Peyer's patch (tissue), 4 donors: ENCODE measurements at regions not wholly inside any gene's neighbourhood (a gene's known extent, or its start where the extent isn't known, plus 50 kb on each side); places are given as distances from the start of the nearest gene placed in this dataset.
A peak's percentile ranks its signal among the peaks of the same experiment; 100 is the strongest.

Experiments
- DNase-seq, 3 donors: peaks; one replicate each; pipeline ENCODE4 v3.0.0-alpha.2; 2017 to 2019
- H3K27ac ChIP-seq, 4 donors: fragments of 200-600 bp; sonication (generic); one replicate each; pipeline ENCODE4 v1.5.1; 2016 to 2019
- H3K27me3 ChIP-seq, 2 donors: fragments of 200-600 bp; sonication (generic); one replicate each; pipeline ENCODE4 v1.5.1; 2019
- H3K36me3 ChIP-seq, 3 donors: fragments of 200-600 bp; sonication (generic); one replicate each; pipeline ENCODE4 v1.5.1; 2016 to 2019
- H3K4me1 ChIP-seq, 4 donors: fragments of 200-600 bp; sonication (generic); one replicate each; pipeline ENCODE4 v1.5.1; 2016 to 2019
- H3K4me3 ChIP-seq, 4 donors: fragments of 200-600 bp; sonication (generic); 1 replicate in 3 of 4; 2 replicates in 1 of 4; pipeline ENCODE4 v1.5.1; 2016 to 2019; ENCODE audit warnings: mild to moderate bottlenecking in 1 of 4
- H3K9me3 ChIP-seq, 4 donors: fragments of 200-600 bp; sonication (generic); one replicate each; pipeline ENCODE4 v1.5.1; 2016 to 2019; ENCODE audit warnings: mild to moderate bottlenecking in 1 of 4
- POLR2A ChIP-seq, 2 donors: fragments of 450-650 bp; IDR thresholded peaks; one replicate each; pipeline ENCODE4 v1.5.1; 2017; ENCODE audit warnings: antibody characterized with exemption in 2 of 2, mild to moderate bottlenecking in 2 of 2, moderate library complexity in 2 of 2
- TF ChIP-seq, protein P1 (sequence below), 6 experiments: fragments of 450-650 bp in 4 of 6; fragments of 200-600 bp in 2 of 6; sonication (generic) in 1 of 6; IDR thresholded peaks; one replicate each; pipeline ENCODE4 v1.5.1; 2017 to 2019; ENCODE audit warnings: antibody characterized with exemption in 6 of 6, mild to moderate bottlenecking in 3 of 6, moderate library complexity in 1 of 6

DNA sequence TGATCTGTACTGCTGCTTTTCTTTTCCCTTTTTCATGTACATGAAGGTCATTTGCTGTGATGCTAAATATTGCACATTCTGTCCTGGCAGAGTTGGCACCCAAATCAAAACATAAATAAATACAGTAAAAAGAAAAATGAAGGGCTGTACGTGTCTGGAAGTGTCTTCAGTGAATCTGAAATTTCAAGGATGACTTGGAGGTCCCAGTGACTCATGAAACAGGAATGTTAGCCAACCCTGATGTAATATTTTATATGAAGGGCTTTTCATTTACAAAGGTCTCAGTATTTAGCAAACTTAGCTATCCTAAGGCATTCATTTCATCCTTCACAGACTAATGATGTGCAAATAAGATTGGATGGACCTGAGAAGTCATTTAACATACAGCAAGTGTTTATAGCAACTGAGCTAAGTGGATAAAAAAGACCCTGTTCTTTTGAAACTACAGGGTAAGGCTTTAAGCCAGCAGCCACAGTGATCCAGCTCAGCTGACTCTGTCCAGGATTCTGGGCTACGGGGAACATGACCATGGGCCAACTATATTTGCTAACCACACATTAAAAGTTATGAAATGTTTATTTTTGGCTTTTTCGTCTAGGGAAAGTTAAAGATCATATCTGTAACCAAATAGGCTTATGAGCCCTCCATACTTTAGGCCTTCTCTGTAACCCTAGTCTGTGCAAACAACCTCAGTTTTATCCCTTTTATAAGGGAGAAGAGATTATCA is 104.0 kb upstream of the DMRTA1 start:
- no peak for DNase-seq
- Histone ChIP-seq H3K27me3 (no peaks in the 10 kb centered on the region), H3K27ac (no peak overlapping the region), H3K9me3 (no peaks in the 10 kb centered on the region), H3K4me1 (no peaks in the 10 kb centered on the region), H3K36me3 (no peaks in the 10 kb centered on the region), H3K4me3 (no peak overlapping the region)
- no peak for TF ChIP-seq POLR2A (IDR thresholded peaks at IDR 0.05)
- TF ChIP-seq, protein P1, sequence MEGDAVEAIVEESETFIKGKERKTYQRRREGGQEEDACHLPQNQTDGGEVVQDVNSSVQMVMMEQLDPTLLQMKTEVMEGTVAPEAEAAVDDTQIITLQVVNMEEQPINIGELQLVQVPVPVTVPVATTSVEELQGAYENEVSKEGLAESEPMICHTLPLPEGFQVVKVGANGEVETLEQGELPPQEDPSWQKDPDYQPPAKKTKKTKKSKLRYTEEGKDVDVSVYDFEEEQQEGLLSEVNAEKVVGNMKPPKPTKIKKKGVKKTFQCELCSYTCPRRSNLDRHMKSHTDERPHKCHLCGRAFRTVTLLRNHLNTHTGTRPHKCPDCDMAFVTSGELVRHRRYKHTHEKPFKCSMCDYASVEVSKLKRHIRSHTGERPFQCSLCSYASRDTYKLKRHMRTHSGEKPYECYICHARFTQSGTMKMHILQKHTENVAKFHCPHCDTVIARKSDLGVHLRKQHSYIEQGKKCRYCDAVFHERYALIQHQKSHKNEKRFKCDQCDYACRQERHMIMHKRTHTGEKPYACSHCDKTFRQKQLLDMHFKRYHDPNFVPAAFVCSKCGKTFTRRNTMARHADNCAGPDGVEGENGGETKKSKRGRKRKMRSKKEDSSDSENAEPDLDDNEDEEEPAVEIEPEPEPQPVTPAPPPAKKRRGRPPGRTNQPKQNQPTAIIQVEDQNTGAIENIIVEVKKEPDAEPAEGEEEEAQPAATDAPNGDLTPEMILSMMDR (IDR thresholded peaks at IDR 0.05) = no peak

DNA sequence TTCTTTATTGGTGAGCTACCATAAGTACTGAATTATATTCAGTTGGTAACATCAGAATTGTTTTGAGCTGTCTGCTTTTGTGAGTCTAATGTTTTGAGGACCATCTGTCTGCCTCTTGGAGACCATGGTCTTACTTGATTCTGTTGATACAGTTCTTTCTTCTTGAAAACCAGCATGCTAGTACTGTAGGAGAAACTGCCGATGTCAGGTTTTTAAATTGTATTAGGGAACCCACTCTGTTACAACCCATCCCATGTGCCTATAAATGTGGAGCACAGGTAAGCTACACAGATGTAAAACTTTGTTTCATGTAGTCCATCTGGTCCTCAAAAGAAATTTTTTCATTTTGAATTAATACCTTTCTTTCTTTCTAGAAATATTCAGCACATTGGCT is 103.4 kb upstream of the DMRTA1 start:
- DNase-seq = no peak
- Histone ChIP-seq H3K4me1 (no peaks in the 10 kb centered on the region), H3K27me3 (no peaks in the 10 kb centered on the region), H3K36me3 (no peaks in the 10 kb centered on the region), H3K4me3 (no peak overlapping the region), H3K27ac (no peak overlapping the region), H3K9me3 (no peaks in the 10 kb centered on the region)
- TF ChIP-seq, protein P1 (IDR thresholded peaks at IDR 0.05) = no peak
- no peak for TF ChIP-seq POLR2A (IDR thresholded peaks at IDR 0.05)

DNA sequence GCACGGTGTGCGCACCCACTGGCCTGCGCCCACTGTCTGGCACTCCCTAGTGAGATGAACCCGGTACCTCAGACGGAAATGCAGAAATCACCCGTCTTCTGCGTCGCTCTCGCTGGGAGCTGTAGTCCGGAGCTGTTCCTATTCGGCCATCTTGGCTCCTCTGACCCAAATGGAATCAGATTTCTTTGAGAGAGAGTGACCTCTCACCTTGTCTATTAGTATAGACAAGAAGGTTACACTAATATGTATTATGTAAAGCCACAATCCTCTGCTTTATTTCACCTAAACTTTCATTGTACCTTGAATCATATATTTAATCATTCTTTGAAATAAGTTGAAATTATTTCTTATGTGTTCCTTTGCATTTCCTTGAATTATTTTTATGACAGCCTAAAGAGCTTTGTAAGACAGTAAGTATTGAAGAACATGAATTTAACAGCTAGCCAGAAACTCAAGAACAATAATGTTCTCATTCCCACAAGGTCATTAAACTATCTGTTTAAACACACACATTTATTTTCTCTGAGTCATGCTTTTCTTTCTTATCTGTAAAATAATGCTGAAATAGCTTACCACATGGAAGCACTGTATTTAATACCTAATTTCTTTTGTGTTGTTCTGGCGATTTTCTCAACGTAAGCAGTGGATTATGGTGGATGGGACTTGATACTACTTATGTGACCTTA is 91.8 kb upstream of the DMRTA1 start:
- TF ChIP-seq POLR2A (IDR thresholded peaks at IDR 0.05) = no peak
- TF ChIP-seq, protein P1 (IDR thresholded peaks at IDR 0.05) = no peak
- Histone ChIP-seq H3K27ac (no peak overlapping the region), H3K4me1 (no peaks in the 10 kb centered on the region), H3K9me3 (no peaks in the 10 kb centered on the region), H3K36me3 (no peaks in the 10 kb centered on the region), H3K4me3 (no peak overlapping the region), H3K27me3 (no peaks in the 10 kb centered on the region)
- DNase-seq = no peak

DNA sequence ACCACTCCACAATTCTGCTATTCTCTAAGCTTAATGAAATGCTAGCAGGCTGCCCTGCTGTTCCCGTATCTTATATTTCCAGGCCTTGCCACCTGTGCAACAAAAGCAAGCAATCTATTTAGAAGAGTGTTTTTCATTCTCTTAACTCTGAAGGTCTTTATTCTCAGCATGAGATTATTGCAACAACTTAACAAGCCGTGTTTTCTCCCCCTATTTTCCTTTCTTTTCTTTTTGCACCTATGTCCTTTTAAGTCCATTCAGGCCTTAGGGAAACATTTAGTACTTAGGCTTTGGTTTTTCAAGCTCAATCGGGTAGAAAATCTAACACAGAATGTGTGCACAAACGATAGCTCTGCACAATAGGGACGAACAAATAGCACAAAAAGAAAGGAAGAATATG is 89.6 kb upstream of the DMRTA1 start:
- no peak overlapping the region for H3K4me3 ChIP-seq
- no peak for DNase-seq
- TF ChIP-seq, protein P1 (IDR thresholded peaks at IDR 0.05) = no peak
- TF ChIP-seq POLR2A (IDR thresholded peaks at IDR 0.05) = no peak

DNA sequence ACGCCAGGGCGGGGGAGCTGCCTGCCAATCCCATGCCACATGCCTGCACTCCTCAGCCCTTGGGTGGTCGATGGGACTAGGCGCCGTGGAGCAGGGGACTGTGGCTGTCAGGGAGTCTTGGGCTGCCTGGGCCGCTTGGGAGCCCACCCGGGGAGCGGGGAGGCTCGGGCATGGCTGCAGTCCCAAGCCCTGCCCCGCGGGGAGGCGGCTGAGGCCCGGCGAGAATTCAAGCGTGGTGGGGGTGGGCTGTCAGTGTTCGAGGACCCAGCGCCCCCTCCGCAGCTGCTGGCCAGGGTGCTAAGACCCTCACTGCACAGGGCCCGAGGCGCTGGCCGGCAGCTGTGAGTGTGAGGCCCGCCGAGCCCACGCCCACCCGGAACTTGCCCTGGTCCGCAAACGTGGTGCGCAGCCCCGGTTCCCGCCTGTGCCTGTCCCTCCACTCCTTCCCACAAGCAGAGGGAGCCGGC is 83.2 kb upstream of the DMRTA1 start:
- Histone ChIP-seq H3K36me3 (no peaks in the 10 kb centered on the region), H3K27ac (no peak overlapping the region), H3K4me1 (no peaks in the 10 kb centered on the region), H3K4me3 (no peak overlapping the region), H3K9me3 (no peaks in the 10 kb centered on the region), H3K27me3 (no peaks in the 10 kb centered on the region)
- TF ChIP-seq, protein P1 (IDR thresholded peaks at IDR 0.05) = no peak
- TF ChIP-seq POLR2A (IDR thresholded peaks at IDR 0.05) = no peak
- peak in 1 of 3 donors; percentile 32 for DNase-seq

More for the DNA sequence above, 89.6 kb upstream of the DMRTA1 start:
- H3K36me3 ChIP-seq = no peaks in the 10 kb centered on the region
- H3K4me1 ChIP-seq = no peaks in the 10 kb centered on the region
- H3K27me3 ChIP-seq = no peaks in the 10 kb centered on the region
- H3K27ac ChIP-seq = no peak overlapping the region
- H3K9me3 ChIP-seq = no peaks in the 10 kb centered on the region
